CD4-positive, alpha-beta T cell (primary cell): ENCODE measurements at regions not wholly inside any gene's neighbourhood (a gene's known extent, or its start where the extent isn't known, plus 50 kb on each side); places are given as distances from the start of the nearest gene placed in this dataset.

Experiments used
- ATAC-seq: fragments of 200-7000 bp; cut with Tn5 transposase; one replicate; pipeline ENCODE4 v1.10.0; 2022; ENCODE audit warnings: mild to moderate bottlenecking; ENCODE audit not compliant: poor library complexity
- CTCF ChIA-PET: fragments of 350-600 bp; sonication (Branson Sonifier 250); formaldehyde crosslinking; loops from one replicate; lab custom pipeline; 2021; ENCODE audit warnings: antibody characterized with exemption, inconsistent platforms; lab: Charles Lee
- POLR2A ChIA-PET: fragments of 350-600 bp; sonication (Branson Sonifier 250); formaldehyde crosslinking; loops from one replicate; lab custom pipeline; 2021; ENCODE audit warnings: antibody characterized with exemption, inconsistent platforms; lab: Charles Lee
- DNase-seq, 14 experiments: peaks; one replicate each; pipeline ENCODE4 v3.0.0-alpha.2; 2013 to 2020; ENCODE audit warnings: mixed read lengths in 2 of 14
- H3K27ac ChIP-seq, 2 donors: one replicate each; pipeline versions ENCODE4 v1.5.1 to v1.7.0; 2013; ENCODE audit warnings: low read length in 2 of 2, low read depth in 1 of 2, mild to moderate bottlenecking in 1 of 2
- H3K27me3 ChIP-seq, 2 experiments: 1 replicate in 1 of 2; 2 replicates in 1 of 2; pipeline versions ENCODE4 v1.6.1 to v1.7.0; 2013; ENCODE audit warnings: low read length in 2 of 2, control low read depth in 1 of 2, mild to moderate bottlenecking in 1 of 2, moderate library complexity in 1 of 2; ENCODE audit not compliant: insufficient read depth in 2 of 2, control insufficient read depth in 1 of 2
- H3K36me3 ChIP-seq: one replicate; pipeline ENCODE4 v1.6.1; 2013; ENCODE audit warnings: low read length, control low read depth; ENCODE audit not compliant: insufficient read depth
- H3K4me1 ChIP-seq: one replicate; pipeline ENCODE4 v1.6.1; 2013; ENCODE audit warnings: low read length, control low read depth; ENCODE audit not compliant: insufficient read depth
- H3K4me3 ChIP-seq: one replicate; pipeline ENCODE4 v1.5.1; 2013; ENCODE audit warnings: mild to moderate bottlenecking, low read length, moderate library complexity
- H3K9me3 ChIP-seq, 2 experiments: 1 replicate in 1 of 2; 2 replicates in 1 of 2; pipeline versions ENCODE4 v1.6.1 to v1.7.0; 2013; ENCODE audit warnings: low read length in 2 of 2, mild to moderate bottlenecking in 2 of 2, control low read depth in 1 of 2, moderate library complexity in 1 of 2; ENCODE audit not compliant: control insufficient read depth in 1 of 2, insufficient read depth in 1 of 2
- H3K27ac Mint-ChIP-seq: one replicate; pipeline ENCODE4 v1.8.0; 2020; ENCODE audit warnings: mixed read lengths
- H3K27me3 Mint-ChIP-seq: one replicate; pipeline ENCODE4 v1.8.0; 2021; ENCODE audit warnings: mixed read lengths
- H3K36me3 Mint-ChIP-seq: one replicate; pipeline ENCODE4 v1.8.0; 2021; ENCODE audit warnings: low read depth, mixed read lengths
- H3K4me1 Mint-ChIP-seq: one replicate; pipeline ENCODE4 v1.8.0; 2021; ENCODE audit warnings: low read depth, mixed read lengths
- H3K4me3 Mint-ChIP-seq: one replicate; pipeline ENCODE4 v1.8.0; 2020; ENCODE audit warnings: mild to moderate bottlenecking, mixed read lengths
- H3K9me3 Mint-ChIP-seq: one replicate; pipeline ENCODE4 v1.8.0; 2020; ENCODE audit warnings: mixed read lengths
- CTCF ChIP-seq: fragments of 200-600 bp; IDR thresholded peaks from one replicate; pipeline ENCODE4 v1.8.0; 2022; ENCODE audit warnings: antibody characterized with exemption, mild to moderate bottlenecking
- intact Hi-C, 2 experiments: fragments of 100-400 bp; cut with DNase I in 1 of 2; cut with micrococcal nuclease in 1 of 2; formaldehyde crosslinking; loops; one replicate each; pipeline versions ENCODE4 v1.15.1 to v1.9.0; 2023 to 2025; cut with DNase I, micrococcal nuclease

GRCh38 chr10:59087486-59087885 lies 89.0 kb upstream of the PHYHIPL start:
- H3K27ac ChIP-seq = no peak overlapping the region
- H3K27ac Mint-ChIP-seq = no peak overlapping the region
- no peaks in the 10 kb centered on the region for H3K36me3 ChIP-seq
- no peak overlapping the region for H3K4me3 ChIP-seq
- ChIA-PET CTCF (no interaction called here), POLR2A (no interaction called here)
- H3K4me1 Mint-ChIP-seq = no peaks in the 10 kb centered on the region
- no peaks in the 10 kb centered on the region for H3K27me3 Mint-ChIP-seq
- no peak for TF ChIP-seq CTCF
- no peaks in the 10 kb centered on the region for H3K9me3 Mint-ChIP-seq
- no peaks in the 10 kb centered on the region for H3K27me3 ChIP-seq
- intact Hi-C loops = no loop called here
- ATAC-seq (no peak), DNase-seq (no peak)
- H3K4me3 Mint-ChIP-seq = no peak overlapping the region
- no peaks in the 10 kb centered on the region for H3K36me3 Mint-ChIP-seq
- no peaks in the 10 kb centered on the region for H3K4me1 ChIP-seq
- peaks cover 0 to 4% of the 10 kb centered on the region in 2 experiments for H3K9me3 ChIP-seq

GRCh38 chr10:59088912-59089573 lies 87.4 kb upstream of the PHYHIPL start:
- intact Hi-C loops = no loop called here
- H3K4me3 ChIP-seq = no peak overlapping the region
- H3K27me3 Mint-ChIP-seq = no peaks in the 10 kb centered on the region

GRCh38 chr10:59090817-59091622 lies 85.4 kb upstream of the PHYHIPL start:
- H3K4me3 ChIP-seq = no peak overlapping the region
- Mint-ChIP-seq H3K27ac (no peak overlapping the region), H3K4me1 (no peaks in the 10 kb centered on the region), H3K27me3 (no peaks in the 10 kb centered on the region), H3K9me3 (no peaks in the 10 kb centered on the region), H3K4me3 (no peak overlapping the region), H3K36me3 (no peaks in the 10 kb centered on the region)
- no peaks in the 10 kb centered on the region for H3K36me3 ChIP-seq
- intact Hi-C loops = no loop called here
- no peak for ATAC-seq
- H3K27me3 ChIP-seq = no peaks in the 10 kb centered on the region
- CTCF ChIA-PET = no interaction called here
- no peak for TF ChIP-seq CTCF
- POLR2A ChIA-PET = no interaction called here
- no peak overlapping the region for H3K27ac ChIP-seq
- peaks cover 0 to 4% of the 10 kb centered on the region in 2 experiments for H3K9me3 ChIP-seq
- H3K4me1 ChIP-seq = no peaks in the 10 kb centered on the region
- DNase-seq = no peak

More at GRCh38 chr10:59088912-59089573, 87.4 kb upstream of the PHYHIPL start:
- Histone ChIP-seq H3K4me1 (no peaks in the 10 kb centered on the region), H3K9me3 (peaks cover 0 to 4% of the 10 kb centered on the region in 2 experiments), H3K27me3 (no peaks in the 10 kb centered on the region), H3K36me3 (no peaks in the 10 kb centered on the region), H3K27ac (no peak overlapping the region)
- Mint-ChIP-seq H3K4me3 (no peak overlapping the region), H3K36me3 (no peaks in the 10 kb centered on the region), H3K4me1 (no peaks in the 10 kb centered on the region), H3K9me3 (no peaks in the 10 kb centered on the region), H3K27ac (no peak overlapping the region)
- TF ChIP-seq CTCF = no peak
- ChIA-PET POLR2A (no interaction called here), CTCF (no interaction called here)
- no peak for ATAC-seq
- no peak for DNase-seq
